ENCODE measurements at regions not wholly inside any gene's neighbourhood (a gene's known extent, or its start where the extent isn't known, plus 50 kb on each side); places are given as distances from the start of the nearest gene placed in this dataset.

- DNase-seq (ENCODE audit: low read depth), result no peak
Measured at GRCh38 chr10:123604506-123604905, 61.6 kb upstream of the GPR26 start.

DNA sequence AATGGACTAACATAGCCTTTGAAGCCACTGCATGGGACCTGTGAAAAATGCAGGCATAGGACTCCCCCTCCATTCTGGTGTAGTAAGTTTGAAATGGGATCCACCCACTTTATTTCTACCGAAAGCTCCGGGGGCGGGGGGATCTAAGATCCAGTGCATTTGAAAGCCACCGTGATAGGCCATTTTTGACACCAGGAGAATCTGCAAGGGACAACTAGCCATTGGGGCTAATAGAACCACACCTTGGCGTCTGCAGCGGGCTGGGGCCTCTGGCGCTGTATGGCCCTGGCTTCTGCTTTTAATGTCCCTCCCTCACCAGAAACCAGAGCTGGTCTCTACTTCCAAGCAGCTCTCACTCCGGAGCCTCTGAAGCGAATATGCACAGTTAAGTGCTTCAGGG is 60.1 kb upstream of the GPR26 start:
- no peak for DNase-seq (ENCODE audit: low read depth)

DNA sequence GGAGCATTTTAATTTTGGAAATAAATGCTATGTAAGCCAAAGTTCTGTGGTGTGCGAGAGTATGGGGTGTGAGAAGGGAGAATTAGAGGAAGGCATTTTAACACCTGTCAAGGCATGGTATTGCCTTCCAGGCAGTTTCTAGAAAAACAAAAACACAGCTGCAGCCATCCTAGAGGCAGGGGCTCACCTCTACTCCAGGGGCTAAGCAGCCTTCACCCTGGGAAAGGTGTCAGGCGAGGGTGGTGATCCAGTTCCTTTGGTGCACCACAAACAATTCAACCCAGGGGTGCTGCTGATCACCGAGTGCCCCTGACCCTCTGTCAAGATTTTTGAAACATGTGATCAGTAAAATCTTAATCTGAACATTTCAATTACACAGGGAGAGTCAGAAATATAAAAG is 59.2 kb upstream of the GPR26 start:
- no peak for DNase-seq (ENCODE audit: low read depth)

DNA sequence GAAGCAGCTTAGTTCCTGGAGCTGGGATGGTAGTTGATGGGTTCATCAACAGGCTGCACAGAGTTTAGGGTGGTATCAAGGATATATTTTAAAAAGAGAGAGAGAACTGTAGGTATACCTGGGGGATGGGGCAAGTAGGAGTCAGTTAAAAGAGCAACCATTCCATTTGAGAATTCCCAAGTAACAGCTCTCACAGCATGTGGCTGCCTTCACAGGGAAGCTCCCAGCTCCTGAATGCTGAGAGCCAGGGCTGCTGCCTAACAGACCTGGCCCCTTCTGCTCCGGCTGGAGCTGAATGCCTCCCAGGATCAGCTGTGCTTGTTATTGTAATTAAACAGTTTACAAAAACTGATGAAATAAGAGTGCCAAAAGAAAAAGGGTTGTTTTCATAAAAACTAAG is 58.8 kb upstream of the GPR26 start:
- no peak for DNase-seq (ENCODE audit: low read depth)

DNA sequence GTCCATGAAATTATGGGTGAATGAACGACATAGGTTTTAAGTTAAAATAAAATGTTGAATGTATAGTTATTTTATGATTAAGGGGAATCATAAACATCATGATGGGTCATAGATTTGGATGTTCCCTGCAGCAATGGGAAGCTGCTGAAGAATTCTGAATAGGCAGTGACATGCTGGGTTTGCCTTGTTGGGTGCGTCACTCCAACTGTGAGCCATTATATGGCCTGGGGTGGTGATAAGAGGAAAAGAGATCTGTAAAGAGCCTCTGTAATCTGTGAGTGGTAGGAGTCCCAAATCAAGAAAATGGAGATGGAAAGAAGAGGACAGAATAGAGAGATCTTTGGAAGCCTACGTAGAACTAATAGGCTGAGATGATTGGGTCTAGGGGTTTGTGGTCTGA is 58.1 kb upstream of the GPR26 start:
- DNase-seq (ENCODE audit: low read depth), result no peak

DNA sequence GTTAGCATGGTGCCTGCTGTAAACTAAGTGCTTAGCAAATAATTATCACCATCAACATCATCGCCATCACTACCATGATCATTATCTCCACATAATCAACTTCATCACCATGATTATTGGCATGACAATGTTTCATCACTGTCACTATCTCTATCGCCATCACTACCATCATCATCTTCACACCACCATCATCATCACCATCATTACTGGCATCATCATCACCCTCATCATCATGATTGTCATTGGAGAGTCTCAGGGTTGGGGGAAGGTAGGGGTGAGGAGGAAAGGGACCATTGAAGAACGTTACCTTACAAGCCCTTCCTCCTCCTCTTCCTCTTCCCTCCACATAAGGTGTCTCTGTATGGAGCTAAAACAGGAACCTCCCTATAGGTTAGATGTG is 54.9 kb upstream of the GPR26 start:
- DNase-seq (ENCODE audit: low read depth), result no peak

DNA sequence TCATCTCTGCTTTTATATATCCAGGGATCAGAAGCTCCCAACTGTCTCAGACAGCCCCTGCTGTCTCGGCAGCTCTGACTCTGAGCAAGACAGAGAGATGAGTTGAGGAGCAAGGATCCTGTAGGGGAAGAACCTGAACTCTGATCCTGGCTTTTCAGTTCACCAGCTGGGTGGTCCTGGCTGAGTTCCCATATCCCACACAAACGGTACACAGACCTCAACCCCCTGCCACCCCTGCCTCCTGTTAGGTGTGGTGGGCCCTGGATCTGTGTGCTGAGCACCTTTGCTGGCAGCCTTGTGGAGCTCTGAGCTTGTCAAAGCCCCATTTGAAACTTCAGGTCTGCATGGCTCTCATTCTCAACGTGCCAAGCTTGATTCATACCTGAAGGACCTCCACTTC is 54.3 kb upstream of the GPR26 start:
- DNase-seq (ENCODE audit: low read depth), result no peak

DNA sequence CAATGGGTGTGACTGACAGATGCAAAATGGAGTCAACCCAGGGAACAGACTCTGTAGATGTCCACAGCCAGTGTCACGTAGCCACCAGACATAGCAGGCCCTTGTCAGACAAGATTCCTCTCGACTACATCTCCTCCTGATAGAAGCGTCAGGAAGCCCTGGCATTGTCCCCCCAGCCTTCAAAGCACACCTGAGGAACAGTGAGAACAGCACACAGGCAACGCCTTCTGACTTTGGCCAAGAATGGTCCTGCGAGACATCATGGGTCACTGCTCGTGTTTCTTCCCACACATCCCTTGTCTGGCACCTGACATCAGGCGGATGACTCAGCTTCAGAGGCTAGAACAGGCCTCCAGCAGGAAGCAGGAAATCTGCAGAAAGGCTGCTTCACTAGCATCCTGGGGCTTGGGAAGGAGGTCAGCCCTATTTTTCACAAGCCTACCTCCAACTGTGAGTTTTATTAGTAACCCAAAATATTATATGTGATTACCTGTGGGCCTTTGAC is 52.8 kb upstream of the GPR26 start:
- no peak for DNase-seq (ENCODE audit: low read depth)

DNA sequence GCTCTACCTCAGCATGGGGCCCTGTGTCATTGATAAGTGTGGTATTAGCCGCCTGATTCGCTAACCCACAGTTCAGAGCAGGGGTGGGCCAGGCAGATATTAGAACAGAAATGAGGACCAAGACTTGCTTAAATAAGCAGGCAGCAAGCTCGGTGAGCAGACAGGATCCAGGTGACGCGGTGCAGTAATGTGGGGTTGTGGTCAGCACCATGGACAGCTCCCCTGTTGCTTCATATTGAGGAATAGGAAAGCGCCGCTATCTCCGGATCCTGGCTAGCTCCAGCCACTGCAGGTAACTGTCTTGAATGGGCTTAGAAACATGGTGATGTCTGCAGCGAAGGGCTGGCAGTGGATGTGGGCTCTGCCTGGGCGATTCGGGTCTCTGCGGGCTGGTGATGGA is 51.3 kb upstream of the GPR26 start:
- peak; percentile 12 for DNase-seq (ENCODE audit: low read depth)
